ENCODE measurements at regions not wholly inside any gene's neighbourhood (a gene's known extent, or its start where the extent isn't known, plus 50 kb on each side); places are given as distances from the start of the nearest gene placed in this dataset.

DNA sequence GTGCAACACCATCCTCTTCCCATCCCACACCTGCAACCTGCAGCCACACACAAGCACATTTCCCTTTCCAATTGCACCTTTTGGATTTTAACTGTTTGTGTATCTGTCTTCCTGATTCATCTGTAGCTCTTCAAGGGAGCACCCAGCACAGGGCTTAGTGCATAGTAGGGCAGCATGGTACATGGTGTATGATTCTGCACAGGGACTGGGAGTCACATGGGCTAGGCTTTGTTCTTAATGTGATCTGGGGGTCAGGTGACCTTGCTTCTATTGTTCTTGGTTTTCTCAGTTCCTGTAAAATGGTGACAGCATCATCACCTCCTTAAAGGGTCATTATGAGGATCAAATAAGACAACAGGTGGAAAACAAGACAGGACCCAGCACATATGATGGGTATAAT, 419.3 kb downstream of the MATN1 start:
- Histone ChIP-seq H3K9me1 (ENCODE audit: control insufficient read depth, extremely low read depth, insufficient read depth, low read length) (no peaks in the 10 kb centered on the region), H3K9ac (ENCODE audit: control insufficient read depth, extremely low read depth, insufficient read depth, low read length) (no peak overlapping the region), H3K4me1 (ENCODE audit: control insufficient read depth, extremely low read depth, insufficient read depth, low read length) (no peaks in the 10 kb centered on the region), H3K27ac (ENCODE audit: control insufficient read depth, insufficient read depth, low read length) (no peak overlapping the region), H4K20me1 (ENCODE audit: control insufficient read depth, extremely low read depth, insufficient read depth, low read length) (no peaks in the 10 kb centered on the region), H3K4me2 (ENCODE audit: control insufficient read depth, extremely low read depth, insufficient read depth, low read depth, low read length) (no peak overlapping the region), H3K27me3 (ENCODE audit: control insufficient read depth, extremely low read depth, insufficient read depth, low read length) (no peaks in the 10 kb centered on the region), H3K4me3 (ENCODE audit: control insufficient read depth in 2 of 3, extremely low read depth in 1 of 3, insufficient read depth in 2 of 3, low read depth in 1 of 3, low read length in 3 of 3) (no peak overlapping the region), H3K36me3 (ENCODE audit: control insufficient read depth in 2 of 2, extremely low read depth in 1 of 2, insufficient read depth in 2 of 2, low read length in 2 of 2) (no peaks in the 10 kb centered on the region), H3K9me3 (ENCODE audit: control insufficient read depth, low read depth, low read length) (no peaks in the 10 kb centered on the region), H2AFZ (ENCODE audit: control insufficient read depth, low read length) (no peak overlapping the region), H3K79me2 (ENCODE audit: control insufficient read depth, insufficient read depth, low read length) (no peaks in the 10 kb centered on the region)
- no peak for DNase-seq (ENCODE audit: low read depth, low spot score)
- TF ChIP-seq, protein P1, sequence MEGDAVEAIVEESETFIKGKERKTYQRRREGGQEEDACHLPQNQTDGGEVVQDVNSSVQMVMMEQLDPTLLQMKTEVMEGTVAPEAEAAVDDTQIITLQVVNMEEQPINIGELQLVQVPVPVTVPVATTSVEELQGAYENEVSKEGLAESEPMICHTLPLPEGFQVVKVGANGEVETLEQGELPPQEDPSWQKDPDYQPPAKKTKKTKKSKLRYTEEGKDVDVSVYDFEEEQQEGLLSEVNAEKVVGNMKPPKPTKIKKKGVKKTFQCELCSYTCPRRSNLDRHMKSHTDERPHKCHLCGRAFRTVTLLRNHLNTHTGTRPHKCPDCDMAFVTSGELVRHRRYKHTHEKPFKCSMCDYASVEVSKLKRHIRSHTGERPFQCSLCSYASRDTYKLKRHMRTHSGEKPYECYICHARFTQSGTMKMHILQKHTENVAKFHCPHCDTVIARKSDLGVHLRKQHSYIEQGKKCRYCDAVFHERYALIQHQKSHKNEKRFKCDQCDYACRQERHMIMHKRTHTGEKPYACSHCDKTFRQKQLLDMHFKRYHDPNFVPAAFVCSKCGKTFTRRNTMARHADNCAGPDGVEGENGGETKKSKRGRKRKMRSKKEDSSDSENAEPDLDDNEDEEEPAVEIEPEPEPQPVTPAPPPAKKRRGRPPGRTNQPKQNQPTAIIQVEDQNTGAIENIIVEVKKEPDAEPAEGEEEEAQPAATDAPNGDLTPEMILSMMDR (optimal IDR thresholded peaks at IDR 0.05 in 1 of 3, IDR thresholded peaks at IDR 0.05 in 1 of 3, conservative IDR thresholded peaks at IDR 0.05 in 1 of 3; ENCODE audit: extremely low read depth in 1 of 3, insufficient read depth in 2 of 3, low read length in 3 of 3), result no peak
- TF ChIP-seq EZH2 (IDR thresholded peaks at IDR 0.05; ENCODE audit: low read length), result no peak
- dilution Hi-C loops (cut with MboI; ENCODE audit: extremely low pct_ligation_motif_present, low sequenced_read_pairs), result no loop called here
- no peak for FAIRE-seq

GRCh38 chr1:30303387-30303786, 420.0 kb downstream of the MATN1 start:
- Histone ChIP-seq H3K79me2 (ENCODE audit: control insufficient read depth, insufficient read depth, low read length) (no peaks in the 10 kb centered on the region), H3K4me2 (ENCODE audit: control insufficient read depth, extremely low read depth, insufficient read depth, low read depth, low read length) (no peak overlapping the region), H3K4me1 (ENCODE audit: control insufficient read depth, extremely low read depth, insufficient read depth, low read length) (no peaks in the 10 kb centered on the region), H3K36me3 (ENCODE audit: control insufficient read depth in 2 of 2, extremely low read depth in 1 of 2, insufficient read depth in 2 of 2, low read length in 2 of 2) (no peaks in the 10 kb centered on the region), H4K20me1 (ENCODE audit: control insufficient read depth, extremely low read depth, insufficient read depth, low read length) (no peaks in the 10 kb centered on the region), H2AFZ (ENCODE audit: control insufficient read depth, low read length) (no peak overlapping the region), H3K9me3 (ENCODE audit: control insufficient read depth, low read depth, low read length) (no peaks in the 10 kb centered on the region), H3K27me3 (ENCODE audit: control insufficient read depth, extremely low read depth, insufficient read depth, low read length) (no peaks in the 10 kb centered on the region), H3K27ac (ENCODE audit: control insufficient read depth, insufficient read depth, low read length) (no peak overlapping the region), H3K4me3 (ENCODE audit: control insufficient read depth in 2 of 3, extremely low read depth in 1 of 3, insufficient read depth in 2 of 3, low read depth in 1 of 3, low read length in 3 of 3) (no peak overlapping the region), H3K9me1 (ENCODE audit: control insufficient read depth, extremely low read depth, insufficient read depth, low read length) (no peaks in the 10 kb centered on the region), H3K9ac (ENCODE audit: control insufficient read depth, extremely low read depth, insufficient read depth, low read length) (no peak overlapping the region)
- TF ChIP-seq, protein P1 (optimal IDR thresholded peaks at IDR 0.05 in 1 of 3, IDR thresholded peaks at IDR 0.05 in 1 of 3, conservative IDR thresholded peaks at IDR 0.05 in 1 of 3; ENCODE audit: extremely low read depth in 1 of 3, insufficient read depth in 2 of 3, low read length in 3 of 3), result no peak
- no peak for TF ChIP-seq EZH2 (IDR thresholded peaks at IDR 0.05; ENCODE audit: low read length)
- no peak for DNase-seq (ENCODE audit: low read depth, low spot score)
- FAIRE-seq, result no peak
- dilution Hi-C loops (cut with MboI; ENCODE audit: extremely low pct_ligation_motif_present, low sequenced_read_pairs), result no loop called here

Data from keratinocyte (primary cell).